ENCODE measurements at regions not wholly inside any gene's neighbourhood (a gene's known extent, or its start where the extent isn't known, plus 50 kb on each side); places are given as distances from the start of the nearest gene placed in this dataset.

- no peak for DNase-seq (ENCODE audit: low read depth in 2 of 2)
These were observed 317.8 kb downstream of the GPATCH2 start for GRCh38 chr1:217313096-217313495.

- DNase-seq (ENCODE audit: low read depth in 2 of 2), result no peak
These were observed 319.1 kb downstream of the GPATCH2 start for GRCh38 chr1:217311766-217312165.

GRCh38 chr1:217311269-217311668 is 319.6 kb downstream of the GPATCH2 start:
- no peak for DNase-seq (ENCODE audit: low read depth in 2 of 2)

- no peak for DNase-seq (ENCODE audit: low read depth in 2 of 2)
These were observed 349.6 kb downstream of the GPATCH2 start for GRCh38 chr1:217281332-217281731.

- no peak for DNase-seq (ENCODE audit: low read depth in 2 of 2)
These were observed 355.1 kb downstream of the GPATCH2 start for GRCh38 chr1:217275655-217276398.

GRCh38 chr1:217274927-217275654 is 355.8 kb downstream of the GPATCH2 start:
- no peak for DNase-seq (ENCODE audit: low read depth in 2 of 2)

GRCh38 chr1:217274416-217274815 is 356.5 kb downstream of the GPATCH2 start:
- DNase-seq (ENCODE audit: low read depth in 2 of 2), result no peak

- DNase-seq (ENCODE audit: low read depth in 2 of 2), result no peak
These were observed 357.0 kb downstream of the GPATCH2 start for GRCh38 chr1:217273866-217274265.

- no peak for DNase-seq (ENCODE audit: low read depth in 2 of 2)
These were observed 358.5 kb downstream of the GPATCH2 start for GRCh38 chr1:217272385-217272784.

- no peak for DNase-seq (ENCODE audit: low read depth in 2 of 2)
These were observed 360.8 kb downstream of the GPATCH2 start for GRCh38 chr1:217270101-217270500.

GRCh38 chr1:217268058-217268457 is 362.8 kb downstream of the GPATCH2 start:
- no peak for DNase-seq (ENCODE audit: low read depth in 2 of 2)

GRCh38 chr1:217261636-217262035 is 369.3 kb downstream of the GPATCH2 start:
- DNase-seq (ENCODE audit: low read depth in 2 of 2), result no peak

- no peak for DNase-seq (ENCODE audit: low read depth in 2 of 2)
These were observed 370.2 kb downstream of the GPATCH2 start for GRCh38 chr1:217260676-217261075.

GRCh38 chr1:217253985-217254384 is 376.9 kb downstream of the GPATCH2 start:
- DNase-seq (ENCODE audit: low read depth in 2 of 2), result no peak

- DNase-seq (ENCODE audit: low read depth in 2 of 2), result no peak
These were observed 377.5 kb downstream of the GPATCH2 start for GRCh38 chr1:217253351-217253750.

GRCh38 chr1:217251121-217251520 is 379.8 kb downstream of the GPATCH2 start:
- no peak for DNase-seq (ENCODE audit: low read depth in 2 of 2)

GRCh38 chr1:217249857-217250256 is 381.0 kb downstream of the GPATCH2 start:
- no peak for DNase-seq (ENCODE audit: low read depth in 2 of 2)

GRCh38 chr1:217244971-217245370 is 385.9 kb downstream of the GPATCH2 start:
- no peak for DNase-seq (ENCODE audit: low read depth in 2 of 2)

GRCh38 chr1:217240656-217241055 is 390.2 kb downstream of the GPATCH2 start:
- DNase-seq (ENCODE audit: low read depth in 2 of 2), result no peak

- no peak for DNase-seq (ENCODE audit: low read depth in 2 of 2)
These were observed 391.9 kb downstream of the GPATCH2 start for GRCh38 chr1:217238945-217239344.

- DNase-seq (ENCODE audit: low read depth in 2 of 2), result no peak
These were observed 400.5 kb downstream of the GPATCH2 start for GRCh38 chr1:217230412-217230811.

GRCh38 chr1:217228689-217229088 is 402.2 kb downstream of the GPATCH2 start:
- no peak for DNase-seq (ENCODE audit: low read depth in 2 of 2)

- no peak for DNase-seq (ENCODE audit: low read depth in 2 of 2)
These were observed 406.7 kb downstream of the GPATCH2 start for GRCh38 chr1:217224201-217224600.
